Thoracic aorta (tissue), 2 donors: ENCODE measurements at regions not wholly inside any gene's neighbourhood (a gene's known extent, or its start where the extent isn't known, plus 50 kb on each side); places are given as distances from the start of the nearest gene placed in this dataset.

ENCODE experiments used
- ATAC-seq: fragments of 150-250 bp; one replicate; pipeline ENCODE4 v1.8.0; 2017; ENCODE audit warnings: low read depth; ENCODE audit not compliant: insufficient number of reproducible peaks, low FRiP score
- DNase-seq: peaks from one replicate; pipeline ENCODE4 v3.0.0-alpha.2; 2020; ENCODE audit warnings: low spot score
- H3K27ac ChIP-seq, 2 donors: fragments of 200-600 bp; sonication (generic); 1 replicate in 1 of 2; 2 replicates in 1 of 2; pipeline ENCODE4 v1.5.1; 2016; ENCODE audit warnings: mild to moderate bottlenecking in 2 of 2, moderate library complexity in 2 of 2
- H3K27me3 ChIP-seq: fragments of 200-600 bp; sonication (generic); replicated peaks from 2 replicates; pipeline ENCODE4 v1.6.0; 2016; ENCODE audit warnings: mild to moderate bottlenecking; ENCODE audit not compliant: insufficient read depth
- H3K36me3 ChIP-seq: fragments of 200-600 bp; sonication (generic); one replicate; pipeline ENCODE4 v1.5.1; 2016
- H3K4me1 ChIP-seq, 2 donors: fragments of 200-600 bp; sonication (generic); 1 replicate in 1 of 2; 2 replicates in 1 of 2; pipeline versions ENCODE4 v1.5.1 to v1.6.0; 2016; ENCODE audit warnings: low read depth in 2 of 2, mild to moderate bottlenecking in 1 of 2; ENCODE audit not compliant: control insufficient read depth in 1 of 2
- H3K4me3 ChIP-seq: fragments of 200-600 bp; sonication (generic); 2 replicates; pipeline ENCODE4 v1.5.1; 2016; ENCODE audit warnings: mild to moderate bottlenecking
- H3K9me3 ChIP-seq: fragments of 200-600 bp; sonication (generic); 2 replicates; pipeline ENCODE4 v1.5.1; 2016
- CTCF ChIP-seq: fragments of 200-600 bp; sonication (generic); IDR thresholded peaks from one replicate; pipeline ENCODE4 v1.5.1; 2019; ENCODE audit warnings: antibody characterized with exemption

- Histone ChIP-seq H3K4me3 (no peak overlapping the region), H3K27me3 (no peaks in the 10 kb centered on the region), H3K27ac (peak overlapping the region; percentile 4 to 45), H3K36me3 (no peaks in the 10 kb centered on the region), H3K9me3 (no peaks in the 10 kb centered on the region), H3K4me1 (peaks cover 64 to 72% of the 10 kb centered on the region in 2 donors)
- DNase-seq (no peak), ATAC-seq (no peak)
- TF ChIP-seq CTCF: no peak
Measured at GRCh38 chr7:18222636-18223035, 195.0 kb upstream of the PRPS1L1 start.

GRCh38 chr7:18224138-18224537 lies 196.5 kb upstream of the PRPS1L1 start:
- H3K9me3 ChIP-seq: no peaks in the 10 kb centered on the region
- H3K27me3 ChIP-seq: no peaks in the 10 kb centered on the region
- ATAC-seq (no peak), DNase-seq (no peak)
- TF ChIP-seq CTCF: no peak
- H3K27ac ChIP-seq: peak overlapping the region; percentile 77 to 80
- H3K36me3 ChIP-seq: no peaks in the 10 kb centered on the region
- H3K4me3 ChIP-seq: peak overlapping the region; percentile 43
- peaks cover 67 to 77% of the 10 kb centered on the region in 2 donors for H3K4me1 ChIP-seq

GRCh38 chr7:18225067-18225466 lies 197.4 kb upstream of the PRPS1L1 start:
- H3K4me1 ChIP-seq: peaks cover 60 to 68% of the 10 kb centered on the region in 2 donors

GRCh38 chr7:18226598-18226997 lies 199.0 kb upstream of the PRPS1L1 start:
- Histone ChIP-seq H3K9me3 (no peaks in the 10 kb centered on the region), H3K4me3 (no peak overlapping the region), H3K27ac (peak overlapping the region in 1 of 2 donors; percentile 47), H3K27me3 (no peaks in the 10 kb centered on the region), H3K4me1 (peaks cover 51 to 53% of the 10 kb centered on the region in 2 donors), H3K36me3 (no peaks in the 10 kb centered on the region)
- TF ChIP-seq CTCF: no peak
- no peak for DNase-seq
- ATAC-seq: no peak

More at GRCh38 chr7:18225067-18225466, 197.4 kb upstream of the PRPS1L1 start:
- ATAC-seq (no peak), DNase-seq (no peak)
- TF ChIP-seq CTCF: no peak
- H3K36me3 ChIP-seq: no peaks in the 10 kb centered on the region
- peak overlapping the region; percentile 77 to 80 for H3K27ac ChIP-seq
- H3K9me3 ChIP-seq: no peaks in the 10 kb centered on the region
- no peaks in the 10 kb centered on the region for H3K27me3 ChIP-seq
- H3K4me3 ChIP-seq: peak overlapping the region; percentile 43

GRCh38 chr7:18228686-18229085 lies 201.0 kb upstream of the PRPS1L1 start:
- Histone ChIP-seq H3K27ac (no peak overlapping the region), H3K36me3 (no peaks in the 10 kb centered on the region), H3K9me3 (no peaks in the 10 kb centered on the region), H3K4me3 (no peak overlapping the region), H3K27me3 (no peaks in the 10 kb centered on the region), H3K4me1 (peaks cover 33 to 34% of the 10 kb centered on the region in 2 donors)
- TF ChIP-seq CTCF: no peak
- ATAC-seq (no peak), DNase-seq (no peak)
